ENCODE measurements at regions not wholly inside any gene's neighbourhood (a gene's known extent, or its start where the extent isn't known, plus 50 kb on each side); places are given as distances from the start of the nearest gene placed in this dataset.

DNA sequence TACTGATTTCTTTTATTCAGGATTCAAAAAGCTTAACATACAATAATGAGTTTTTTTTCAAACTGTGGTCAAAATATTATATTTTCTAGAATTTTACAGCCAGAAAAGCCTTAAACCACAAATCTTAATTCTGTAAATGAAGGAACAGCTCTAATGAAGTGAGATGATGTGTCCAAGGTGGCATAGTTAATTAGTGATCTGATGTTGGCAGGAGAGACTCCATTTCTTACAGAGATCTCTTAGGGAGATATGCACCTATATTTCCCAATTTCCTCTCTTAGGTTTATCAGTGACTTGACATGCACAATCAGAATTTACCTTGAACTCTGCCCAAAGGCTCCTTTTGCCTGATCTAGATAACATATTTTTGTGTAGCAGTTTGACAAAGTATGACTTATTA lies 211.1 kb upstream of the ZNF804B start:
- H3K27me3 ChIP-seq = no peaks in the 10 kb centered on the region
- no peak overlapping the region for H3K27ac ChIP-seq
- H3K4me1 ChIP-seq = no peaks in the 10 kb centered on the region
- TF ChIP-seq, protein P1, sequence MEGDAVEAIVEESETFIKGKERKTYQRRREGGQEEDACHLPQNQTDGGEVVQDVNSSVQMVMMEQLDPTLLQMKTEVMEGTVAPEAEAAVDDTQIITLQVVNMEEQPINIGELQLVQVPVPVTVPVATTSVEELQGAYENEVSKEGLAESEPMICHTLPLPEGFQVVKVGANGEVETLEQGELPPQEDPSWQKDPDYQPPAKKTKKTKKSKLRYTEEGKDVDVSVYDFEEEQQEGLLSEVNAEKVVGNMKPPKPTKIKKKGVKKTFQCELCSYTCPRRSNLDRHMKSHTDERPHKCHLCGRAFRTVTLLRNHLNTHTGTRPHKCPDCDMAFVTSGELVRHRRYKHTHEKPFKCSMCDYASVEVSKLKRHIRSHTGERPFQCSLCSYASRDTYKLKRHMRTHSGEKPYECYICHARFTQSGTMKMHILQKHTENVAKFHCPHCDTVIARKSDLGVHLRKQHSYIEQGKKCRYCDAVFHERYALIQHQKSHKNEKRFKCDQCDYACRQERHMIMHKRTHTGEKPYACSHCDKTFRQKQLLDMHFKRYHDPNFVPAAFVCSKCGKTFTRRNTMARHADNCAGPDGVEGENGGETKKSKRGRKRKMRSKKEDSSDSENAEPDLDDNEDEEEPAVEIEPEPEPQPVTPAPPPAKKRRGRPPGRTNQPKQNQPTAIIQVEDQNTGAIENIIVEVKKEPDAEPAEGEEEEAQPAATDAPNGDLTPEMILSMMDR (IDR thresholded peaks at IDR 0.05) = no peak
- intact Hi-C loops (cut with DNase I) = no loop called here
- no peak for DNase-seq
- ATAC-seq = no peak
- H3K36me3 ChIP-seq = no peaks in the 10 kb centered on the region
- H3K4me3 ChIP-seq = no peak overlapping the region
- H3K9me3 ChIP-seq = peaks cover 6% of the 10 kb centered on the region

DNA sequence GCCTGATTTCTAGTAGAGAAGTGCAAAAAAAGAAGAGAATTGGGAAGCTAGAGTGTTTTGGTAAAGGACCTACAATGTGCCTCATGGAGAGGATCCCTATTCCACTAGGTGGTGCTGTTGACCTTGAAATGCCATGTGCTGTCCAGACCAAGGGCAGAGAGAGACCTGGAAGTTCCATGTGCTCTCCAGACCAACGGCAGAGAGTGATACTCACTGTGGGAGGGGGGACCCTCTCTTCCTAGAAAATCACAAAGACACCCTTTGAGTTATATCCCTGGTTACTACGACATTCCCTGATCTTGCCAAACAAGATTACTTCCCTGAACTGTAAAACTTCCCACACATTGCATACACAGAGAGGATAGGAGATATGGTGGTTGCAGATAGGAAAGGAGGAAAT lies 212.7 kb upstream of the ZNF804B start:
- Histone ChIP-seq H3K27me3 (no peaks in the 10 kb centered on the region), H3K9me3 (peaks cover 6% of the 10 kb centered on the region), H3K27ac (no peak overlapping the region), H3K36me3 (no peaks in the 10 kb centered on the region), H3K4me1 (no peaks in the 10 kb centered on the region), H3K4me3 (no peak overlapping the region)
- DNase-seq (no peak), ATAC-seq (peak; percentile 54)
- intact Hi-C loops (cut with DNase I) = no loop called here
- TF ChIP-seq, protein P1 (IDR thresholded peaks at IDR 0.05) = peak; percentile 46

DNA sequence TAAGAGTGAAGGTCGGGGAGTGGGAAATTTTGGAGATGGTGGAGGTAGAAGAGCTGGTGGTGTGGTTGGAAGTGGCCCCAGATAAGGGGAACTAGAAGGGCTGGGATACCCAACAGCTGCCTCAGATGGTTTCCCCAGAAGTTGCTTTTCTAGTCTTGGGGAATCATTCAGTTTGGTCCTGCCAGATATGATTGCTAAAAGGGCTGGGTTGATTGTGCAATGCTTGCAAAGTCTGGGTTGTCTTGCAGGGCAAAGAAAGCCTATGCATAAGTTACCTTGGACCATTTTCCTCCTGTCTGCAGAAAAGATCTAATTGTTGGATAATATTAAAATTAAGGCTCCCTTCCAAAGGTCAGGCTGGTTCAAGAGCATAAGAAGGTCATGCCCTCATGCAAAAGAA lies 213.8 kb upstream of the ZNF804B start:
- no peak for ATAC-seq
- TF ChIP-seq, protein P1 (IDR thresholded peaks at IDR 0.05) = no peak

DNA sequence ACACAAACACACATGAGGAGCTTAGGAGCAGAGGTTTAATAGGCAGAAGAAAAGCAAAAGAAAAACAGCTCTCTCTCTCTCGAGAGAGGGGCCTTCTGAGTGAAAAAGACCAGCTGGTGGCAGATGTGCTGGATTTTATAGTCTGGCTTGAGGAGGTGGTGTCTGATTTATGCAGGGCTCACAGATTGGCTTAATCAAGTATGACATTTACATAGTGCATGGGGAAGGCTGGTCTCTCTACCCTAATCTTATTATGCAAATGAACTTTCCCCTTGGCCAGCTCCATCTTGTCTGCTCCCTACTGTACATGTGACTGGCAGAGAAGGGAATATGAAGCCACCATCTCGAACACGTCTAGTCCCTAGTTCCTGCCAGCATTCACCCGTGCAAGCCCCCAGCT lies 219.5 kb upstream of the ZNF804B start:
- no peaks in the 10 kb centered on the region for H3K4me1 ChIP-seq
- ATAC-seq = no peak
- H3K27me3 ChIP-seq = no peaks in the 10 kb centered on the region
- peaks cover 4% of the 10 kb centered on the region for H3K9me3 ChIP-seq
- no peak overlapping the region for H3K4me3 ChIP-seq
- no peak overlapping the region for H3K27ac ChIP-seq
- no peaks in the 10 kb centered on the region for H3K36me3 ChIP-seq
- no peak for DNase-seq
- intact Hi-C loops (cut with DNase I) = no loop called here
- TF ChIP-seq, protein P1 (IDR thresholded peaks at IDR 0.05) = no peak

More for the DNA sequence above, 213.8 kb upstream of the ZNF804B start:
- H3K4me1 ChIP-seq = no peaks in the 10 kb centered on the region
- H3K36me3 ChIP-seq = no peaks in the 10 kb centered on the region
- peaks cover 6% of the 10 kb centered on the region for H3K9me3 ChIP-seq
- H3K4me3 ChIP-seq = no peak overlapping the region
- intact Hi-C loops (cut with DNase I) = no loop called here
- no peak overlapping the region for H3K27ac ChIP-seq
- no peaks in the 10 kb centered on the region for H3K27me3 ChIP-seq
- no peak for DNase-seq

DNA sequence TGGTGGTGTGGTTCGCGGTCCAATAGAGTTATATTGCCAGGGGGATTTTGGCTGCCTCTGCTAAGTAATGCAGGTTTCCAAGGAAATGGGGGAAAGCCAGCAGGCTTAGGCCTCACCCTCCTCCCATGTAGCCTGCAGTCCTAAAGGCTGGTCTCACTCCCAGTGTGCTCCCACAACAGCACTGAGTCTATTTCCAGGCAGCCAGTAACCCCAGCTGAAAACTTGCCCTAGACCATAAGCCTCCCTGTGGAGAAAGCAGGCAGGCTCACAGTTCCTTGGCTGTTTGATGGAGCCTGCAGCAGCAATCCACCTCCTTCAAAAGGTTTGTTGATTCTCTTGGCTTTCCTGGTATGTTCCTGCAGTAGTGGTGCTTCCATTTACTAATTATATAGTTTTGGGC lies 220.0 kb upstream of the ZNF804B start:
- Histone ChIP-seq H3K4me1 (no peaks in the 10 kb centered on the region), H3K9me3 (peaks cover 4% of the 10 kb centered on the region), H3K4me3 (no peak overlapping the region), H3K27me3 (no peaks in the 10 kb centered on the region), H3K36me3 (no peaks in the 10 kb centered on the region), H3K27ac (no peak overlapping the region)
- TF ChIP-seq, protein P1 (IDR thresholded peaks at IDR 0.05) = no peak
- DNase-seq (no peak), ATAC-seq (no peak)
- intact Hi-C loops (cut with DNase I) = no loop called here

DNA sequence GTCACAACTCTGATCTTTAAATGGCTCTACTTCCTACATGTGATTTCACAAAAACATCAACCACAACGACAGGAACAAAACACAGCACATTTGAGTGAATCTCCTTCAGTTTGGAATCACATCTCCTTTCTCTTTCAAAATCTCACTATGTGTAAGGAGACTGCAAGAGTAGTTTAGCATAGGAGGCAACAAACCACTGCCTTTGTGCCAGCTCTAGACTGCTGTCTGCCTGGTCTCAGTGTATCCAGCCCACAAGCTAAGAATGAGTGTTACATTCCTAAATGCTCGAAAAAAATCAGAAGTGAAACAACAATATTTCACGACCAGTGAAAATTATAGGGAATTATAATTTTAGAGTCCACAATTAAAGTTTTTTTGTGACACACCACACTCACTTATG lies 217.0 kb upstream of the STEAP4 start:
- Histone ChIP-seq H3K4me1 (no peaks in the 10 kb centered on the region), H3K9me3 (no peaks in the 10 kb centered on the region), H3K36me3 (no peaks in the 10 kb centered on the region), H3K4me3 (no peak overlapping the region), H3K27me3 (no peaks in the 10 kb centered on the region), H3K27ac (no peak overlapping the region)
- intact Hi-C loops (cut with DNase I) = no loop called here
- DNase-seq (no peak), ATAC-seq (no peak)
- TF ChIP-seq, protein P1 (IDR thresholded peaks at IDR 0.05) = no peak
